SU-DHL-6 (cell line): ENCODE measurements at regions not wholly inside any gene's neighbourhood (a gene's known extent, or its start where the extent isn't known, plus 50 kb on each side); places are given as distances from the start of the nearest gene placed in this dataset.

Experiments used
- H2AFZ ChIP-seq: fragments of 200-600 bp; sonication (generic); 2 replicates; pipeline ENCODE4 v1.6.1; 2014; ENCODE audit warnings: low read depth, mild to moderate bottlenecking, moderate library complexity, mixed read lengths, antibody characterized with exemption, low read length; ENCODE audit not compliant: severe bottlenecking
- H3F3A ChIP-seq: fragments of 200-600 bp; shearing (Covaris generic); 2 replicates; pipeline ENCODE4 v1.6.0; 2016; ENCODE audit warnings: antibody characterized with exemption, mild to moderate bottlenecking; ENCODE audit not compliant: insufficient read depth
- H3K27ac ChIP-seq: fragments of 200-600 bp; sonication (generic); 2 replicates; pipeline ENCODE4 v1.5.1; 2016; ENCODE audit warnings: low read depth, mild to moderate bottlenecking, low read length, moderate library complexity, mixed read lengths
- H3K27me3 ChIP-seq: fragments of 200-600 bp; sonication (generic), shearing (Covaris generic); 2 replicates; pipeline ENCODE4 v1.6.0; 2014; ENCODE audit warnings: mild to moderate bottlenecking, low read length
- H3K36me3 ChIP-seq: fragments of 200-600 bp; sonication (generic); 2 replicates; pipeline ENCODE4 v1.6.1; 2014; ENCODE audit warnings: mild to moderate bottlenecking, low read length, mixed read lengths
- H3K4me2 ChIP-seq: fragments of 300-600, 200-600 bp; shearing (Covaris generic), sonication (generic); 2 replicates; pipeline ENCODE4 v1.6.0; 2014; ENCODE audit warnings: low read length, low read depth, mild to moderate bottlenecking; ENCODE audit not compliant: poor library complexity, severe bottlenecking
- H3K4me3 ChIP-seq: fragments of 200-600 bp; sonication (generic); 2 replicates; pipeline ENCODE4 v1.5.1; 2014; ENCODE audit warnings: antibody characterized with exemption, low read length, mild to moderate bottlenecking, mixed read lengths; ENCODE audit not compliant: insufficient read depth, poor library complexity, severe bottlenecking
- H3K79me2 ChIP-seq: fragments of 200-600 bp; sonication (generic); 2 replicates; pipeline ENCODE4 v1.6.1; 2014; ENCODE audit warnings: mild to moderate bottlenecking, low read length, moderate library complexity; ENCODE audit not compliant: insufficient read depth
- H3K9ac ChIP-seq: fragments of 200-600 bp; sonication (generic); 2 replicates; pipeline ENCODE4 v1.7.0; 2014; ENCODE audit warnings: mild to moderate bottlenecking, low read length
- H3K9me2 ChIP-seq: fragments of 200-600 bp; sonication (generic); replicated peaks from 2 replicates; pipeline ENCODE4 v1.6.1; 2014; ENCODE audit warnings: low read length; ENCODE audit not compliant: insufficient read depth
- H3K9me3 ChIP-seq: fragments of 200-600 bp; sonication (generic); 2 replicates; pipeline ENCODE4 v1.6.1; 2014; ENCODE audit warnings: low read length, mixed read lengths; ENCODE audit not compliant: insufficient read depth
- H4K20me1 ChIP-seq: fragments of 200-600 bp; sonication (generic); 2 replicates; pipeline ENCODE4 v1.6.1; 2014; ENCODE audit warnings: low read depth, mild to moderate bottlenecking, antibody characterized with exemption, low read length, moderate library complexity, mixed read lengths
- CTCF ChIP-seq: fragments of 200-600 bp; sonication (generic); IDR thresholded peaks from one replicate; pipeline ENCODE4 v1.5.1; 2017; ENCODE audit warnings: antibody characterized with exemption, mild to moderate bottlenecking, low read length, moderate library complexity; ENCODE audit not compliant: insufficient read depth, poor library complexity, severe bottlenecking
- EZH2phosphoT487 ChIP-seq: fragments of 200-600 bp; sonication (generic), shearing (Covaris generic); conservative IDR thresholded peaks from 2 replicates; pipeline ENCODE4 v1.6.1; 2018; ENCODE audit warnings: mild to moderate bottlenecking, antibody characterized with exemption, low read length, moderate library complexity, mixed read lengths

- Histone ChIP-seq H3F3A (no peaks in the 10 kb centered on the region), H4K20me1 (no peaks in the 10 kb centered on the region), H3K79me2 (no peaks in the 10 kb centered on the region), H3K36me3 (no peaks in the 10 kb centered on the region), H3K27ac (no peak overlapping the region), H3K9me3 (no peaks in the 10 kb centered on the region), H2AFZ (no peak overlapping the region), H3K4me3 (no peak overlapping the region), H3K9me2 (no peaks in the 10 kb centered on the region), H3K4me2 (no peak overlapping the region), H3K9ac (no peak overlapping the region), H3K27me3 (no peaks in the 10 kb centered on the region)
- TF ChIP-seq CTCF (no peak), EZH2phosphoT487 (no peak)
Observed at GRCh38 chr2:37873749-37874330, 51.2 kb upstream of the RMDN2 start.

- Histone ChIP-seq H3F3A (no peaks in the 10 kb centered on the region), H3K9me2 (no peaks in the 10 kb centered on the region), H3K79me2 (no peaks in the 10 kb centered on the region), H3K36me3 (no peaks in the 10 kb centered on the region), H3K4me2 (no peak overlapping the region), H4K20me1 (no peaks in the 10 kb centered on the region), H3K4me3 (no peak overlapping the region), H3K27ac (no peak overlapping the region), H3K9ac (no peak overlapping the region), H3K27me3 (no peaks in the 10 kb centered on the region), H3K9me3 (no peaks in the 10 kb centered on the region), H2AFZ (no peak overlapping the region)
- TF ChIP-seq CTCF (no peak), EZH2phosphoT487 (no peak)
Observed at GRCh38 chr2:37874470-37874869, 50.6 kb upstream of the RMDN2 start.
